ENCODE measurements at regions not wholly inside any gene's neighbourhood (a gene's known extent, or its start where the extent isn't known, plus 50 kb on each side); places are given as distances from the start of the nearest gene placed in this dataset.

GRCh38 chr3:176447369-176447768 lies 749.9 kb downstream of the TBL1XR1 start:
- no peak overlapping the region for H3K4me3 Mint-ChIP-seq
- H3K36me3 Mint-ChIP-seq (ENCODE audit: low read depth), result peaks cover 5% of the 10 kb centered on the region; the same call in 1 of the 2 replicates
- no peak overlapping the region for H3K27ac Mint-ChIP-seq
- H3K27me3 Mint-ChIP-seq (ENCODE audit: insufficient read depth), result no peaks in the 10 kb centered on the region
- DNase-seq, result no peak
- no peaks in the 10 kb centered on the region for H3K4me1 Mint-ChIP-seq (ENCODE audit: low read depth)
- TF ChIP-seq CTCF (IDR thresholded peaks at IDR 0.05), result no peak
- H3K9me3 Mint-ChIP-seq, result peaks cover 8% of the 10 kb centered on the region; the same call in 1 of the 2 replicates

- no peak for TF ChIP-seq CTCF (IDR thresholded peaks at IDR 0.05)
- H3K27me3 Mint-ChIP-seq (ENCODE audit: insufficient read depth), result no peaks in the 10 kb centered on the region
- no peak overlapping the region for H3K4me3 Mint-ChIP-seq
- H3K36me3 Mint-ChIP-seq (ENCODE audit: low read depth), result peaks cover 5% of the 10 kb centered on the region; the same call in 1 of the 2 replicates
- H3K9me3 Mint-ChIP-seq, result peaks cover 8% of the 10 kb centered on the region; the same call in 1 of the 2 replicates
- DNase-seq, result no peak
- no peaks in the 10 kb centered on the region for H3K4me1 Mint-ChIP-seq (ENCODE audit: low read depth)
- H3K27ac Mint-ChIP-seq, result no peak overlapping the region
These were observed 755.0 kb downstream of the TBL1XR1 start for GRCh38 chr3:176442326-176442725.

- no peak overlapping the region for H3K27ac Mint-ChIP-seq
- H3K4me3 Mint-ChIP-seq, result no peak overlapping the region
- peaks cover 8% of the 10 kb centered on the region; the same call in 1 of the 2 replicates for H3K9me3 Mint-ChIP-seq
- H3K36me3 Mint-ChIP-seq (ENCODE audit: low read depth), result peaks cover 5% of the 10 kb centered on the region; the same call in 1 of the 2 replicates
- TF ChIP-seq CTCF (IDR thresholded peaks at IDR 0.05), result no peak
- peaks cover 3% of the 10 kb centered on the region; the same call in 1 of the 2 replicates for H3K4me1 Mint-ChIP-seq (ENCODE audit: low read depth)
- H3K27me3 Mint-ChIP-seq (ENCODE audit: insufficient read depth), result no peaks in the 10 kb centered on the region
- no peak for DNase-seq
These were observed 757.6 kb downstream of the TBL1XR1 start for GRCh38 chr3:176439729-176440128.

GRCh38 chr3:176431991-176432390 lies 765.3 kb downstream of the TBL1XR1 start:
- H3K36me3 Mint-ChIP-seq (ENCODE audit: low read depth), result no peaks in the 10 kb centered on the region
- H3K27me3 Mint-ChIP-seq (ENCODE audit: insufficient read depth), result no peaks in the 10 kb centered on the region
- H3K9me3 Mint-ChIP-seq, result no peaks in the 10 kb centered on the region

GRCh38 chr3:176431038-176431418 lies 766.3 kb downstream of the TBL1XR1 start:
- Mint-ChIP-seq H3K27ac (no peak overlapping the region), H3K27me3 (ENCODE audit: insufficient read depth) (no peaks in the 10 kb centered on the region), H3K9me3 (no peaks in the 10 kb centered on the region), H3K4me3 (peak overlapping the region; percentile 3; the same call in 1 of the 2 replicates), H3K4me1 (ENCODE audit: low read depth) (peaks cover 45% of the 10 kb centered on the region), H3K36me3 (ENCODE audit: low read depth) (no peaks in the 10 kb centered on the region)
- DNase-seq, result no peak
- no peak for TF ChIP-seq CTCF (IDR thresholded peaks at IDR 0.05)

More at GRCh38 chr3:176431991-176432390, 765.3 kb downstream of the TBL1XR1 start:
- Mint-ChIP-seq H3K27ac (no peak overlapping the region), H3K4me3 (no peak overlapping the region), H3K4me1 (ENCODE audit: low read depth) (peaks cover 36% of the 10 kb centered on the region)
- DNase-seq, result peak; percentile 11
- TF ChIP-seq CTCF (IDR thresholded peaks at IDR 0.05), result no peak
